Tibial artery (tissue), 4 donors: ENCODE measurements at regions not wholly inside any gene's neighbourhood (a gene's known extent, or its start where the extent isn't known, plus 50 kb on each side); places are given as distances from the start of the nearest gene placed in this dataset.

Experiments
- DNase-seq, 2 donors: peaks; one replicate each; pipeline ENCODE4 v3.0.0-alpha.2; 2019
- H3K27ac ChIP-seq, 2 donors: fragments of 200-600 bp; sonication (generic) in 1 of 2; 1 replicate in 1 of 2; 2 replicates in 1 of 2; pipeline ENCODE4 v1.5.1; 2018 to 2019; ENCODE audit warnings: mild to moderate bottlenecking in 1 of 2
- H3K27me3 ChIP-seq, 2 donors: fragments of 200-600 bp; sonication (generic) in 1 of 2; one replicate each; pipeline versions ENCODE4 v1.5.1 to v1.6.0; 2016 to 2019
- H3K36me3 ChIP-seq, 3 donors: fragments of 200-600 bp; sonication (generic) in 2 of 3; one replicate each; pipeline ENCODE4 v1.5.1; 2016 to 2019; ENCODE audit warnings: mild to moderate bottlenecking in 2 of 3
- H3K4me1 ChIP-seq, 4 donors: fragments of 200-600 bp; sonication (generic) in 2 of 4; 1 replicate in 3 of 4; 2 replicates in 1 of 4; pipeline ENCODE4 v1.5.1; 2016 to 2019
- H3K4me3 ChIP-seq, 2 donors: fragments of 200-600 bp; sonication (generic) in 1 of 2; 1 replicate in 1 of 2; 2 replicates in 1 of 2; pipeline ENCODE4 v1.5.1; 2018 to 2019; ENCODE audit warnings: mild to moderate bottlenecking in 2 of 2
- H3K9me3 ChIP-seq, 3 donors: fragments of 200-600 bp; sonication (generic) in 1 of 3; one replicate each; pipeline ENCODE4 v1.5.1; 2016 to 2019
- intact Hi-C: fragments of 100-400 bp; cut with DNase I; formaldehyde crosslinking; loops from one replicate; pipeline ENCODE4 v1.15.0; 2023; ENCODE audit warnings: low total_unique reads
- TF ChIP-seq, protein P1 (sequence below), 2 experiments: fragments of 200-600 bp in 1 of 2; fragments of 450-650 bp in 1 of 2; IDR thresholded peaks; one replicate each; pipeline ENCODE4 v1.5.1; 2017 to 2019; ENCODE audit warnings: antibody characterized with exemption in 2 of 2, mild to moderate bottlenecking in 1 of 2, moderate library complexity in 1 of 2

DNA sequence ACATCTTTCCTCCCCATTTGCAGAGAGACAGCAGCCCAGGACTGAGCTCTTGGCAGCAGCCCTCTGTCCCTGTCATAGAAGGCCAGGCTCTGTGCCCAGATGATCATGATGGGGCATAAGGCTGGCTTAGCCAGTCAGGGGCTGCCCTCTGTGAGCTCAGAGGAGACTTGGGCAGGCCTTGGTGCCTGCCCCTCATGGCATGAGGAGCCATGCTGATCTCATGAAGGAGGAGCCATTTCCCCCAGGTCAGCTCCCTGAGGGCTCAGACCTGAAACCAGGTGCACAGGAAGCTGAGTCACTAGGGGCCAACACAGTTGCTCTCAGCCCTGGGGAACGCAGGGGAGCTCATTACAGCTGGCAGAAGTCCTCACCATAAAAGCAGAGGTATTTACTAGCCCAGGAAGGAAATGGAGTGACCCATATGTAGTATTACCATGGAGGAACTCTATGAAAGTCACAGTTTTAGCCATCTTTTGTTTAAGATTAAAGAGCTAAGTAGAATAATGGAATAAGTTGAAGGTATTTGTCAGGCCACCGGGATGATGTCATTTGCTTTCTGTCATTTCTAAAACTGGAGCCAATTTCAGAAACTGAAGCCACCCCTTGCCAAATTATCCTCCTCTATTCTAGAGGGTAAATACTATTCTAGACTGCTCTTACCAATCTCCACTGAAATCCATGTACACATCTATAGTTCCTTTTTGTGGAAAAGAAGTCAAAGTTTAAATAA, 362.4 kb upstream of the ZNF32 start:
- Histone ChIP-seq H3K36me3 (no peaks in the 10 kb centered on the region), H3K27ac (peak overlapping the region; percentile 65 to 71), H3K4me3 (no peak overlapping the region), H3K9me3 (no peaks in the 10 kb centered on the region), H3K4me1 (peaks cover 0 to 57% (median 42%) of the 10 kb centered on the region in 4 donors), H3K27me3 (no peaks in the 10 kb centered on the region)
- TF ChIP-seq, protein P1, sequence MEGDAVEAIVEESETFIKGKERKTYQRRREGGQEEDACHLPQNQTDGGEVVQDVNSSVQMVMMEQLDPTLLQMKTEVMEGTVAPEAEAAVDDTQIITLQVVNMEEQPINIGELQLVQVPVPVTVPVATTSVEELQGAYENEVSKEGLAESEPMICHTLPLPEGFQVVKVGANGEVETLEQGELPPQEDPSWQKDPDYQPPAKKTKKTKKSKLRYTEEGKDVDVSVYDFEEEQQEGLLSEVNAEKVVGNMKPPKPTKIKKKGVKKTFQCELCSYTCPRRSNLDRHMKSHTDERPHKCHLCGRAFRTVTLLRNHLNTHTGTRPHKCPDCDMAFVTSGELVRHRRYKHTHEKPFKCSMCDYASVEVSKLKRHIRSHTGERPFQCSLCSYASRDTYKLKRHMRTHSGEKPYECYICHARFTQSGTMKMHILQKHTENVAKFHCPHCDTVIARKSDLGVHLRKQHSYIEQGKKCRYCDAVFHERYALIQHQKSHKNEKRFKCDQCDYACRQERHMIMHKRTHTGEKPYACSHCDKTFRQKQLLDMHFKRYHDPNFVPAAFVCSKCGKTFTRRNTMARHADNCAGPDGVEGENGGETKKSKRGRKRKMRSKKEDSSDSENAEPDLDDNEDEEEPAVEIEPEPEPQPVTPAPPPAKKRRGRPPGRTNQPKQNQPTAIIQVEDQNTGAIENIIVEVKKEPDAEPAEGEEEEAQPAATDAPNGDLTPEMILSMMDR (IDR thresholded peaks at IDR 0.05): no peak
- DNase-seq: no peak
- intact Hi-C loops: loop anchor here (10.0 kb wide), 1 partner anchor 46 kb away; no protein-coding TSS in a partner anchor

DNA sequence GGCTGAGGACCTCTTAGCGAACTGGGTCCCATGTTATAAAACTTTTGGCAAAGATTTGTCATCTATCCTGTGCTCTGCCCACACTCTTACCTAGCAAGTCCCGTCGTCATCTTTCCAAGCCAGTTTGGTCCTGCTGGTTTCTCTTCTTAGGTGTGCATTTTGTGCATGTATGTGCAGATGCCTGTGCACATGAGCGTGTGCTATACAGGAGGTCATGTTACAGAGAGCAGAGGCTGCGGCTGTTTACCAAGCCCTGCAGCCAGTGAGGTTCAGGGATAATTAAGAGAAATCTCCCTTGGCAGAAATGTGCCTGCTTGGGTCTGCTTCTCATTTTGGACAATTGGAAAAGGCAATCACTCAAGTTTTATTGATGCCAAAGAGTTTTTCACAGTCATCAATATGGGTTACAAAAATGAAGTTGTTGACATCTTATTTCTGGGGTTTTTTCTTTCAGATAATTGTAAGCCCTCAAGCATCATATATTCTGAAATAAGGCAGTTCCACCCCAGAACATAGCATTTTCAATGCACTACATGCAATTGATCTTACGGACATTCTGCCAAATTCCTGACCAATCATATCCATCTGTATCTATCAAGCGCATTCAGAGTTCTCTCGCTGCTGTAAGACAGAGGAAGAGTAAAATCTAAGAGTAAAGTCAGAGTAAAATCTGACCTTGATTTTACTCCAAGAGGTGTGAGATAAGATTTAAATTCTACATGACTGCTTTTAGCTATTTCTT, 361.4 kb upstream of the ZNF32 start:
- no peak overlapping the region for H3K4me3 ChIP-seq
- peaks cover 0 to 47% (median 34%) of the 10 kb centered on the region in 4 donors for H3K4me1 ChIP-seq
- H3K27me3 ChIP-seq: no peaks in the 10 kb centered on the region
- H3K27ac ChIP-seq: peak overlapping the region; percentile 65 to 71
- TF ChIP-seq, protein P1 (IDR thresholded peaks at IDR 0.05): no peak
- H3K9me3 ChIP-seq: no peaks in the 10 kb centered on the region
- no peak for DNase-seq
- H3K36me3 ChIP-seq: no peaks in the 10 kb centered on the region
- intact Hi-C loops: loop anchor here (10.0 kb wide), 1 partner anchor 45 kb away; no protein-coding TSS in a partner anchor

DNA sequence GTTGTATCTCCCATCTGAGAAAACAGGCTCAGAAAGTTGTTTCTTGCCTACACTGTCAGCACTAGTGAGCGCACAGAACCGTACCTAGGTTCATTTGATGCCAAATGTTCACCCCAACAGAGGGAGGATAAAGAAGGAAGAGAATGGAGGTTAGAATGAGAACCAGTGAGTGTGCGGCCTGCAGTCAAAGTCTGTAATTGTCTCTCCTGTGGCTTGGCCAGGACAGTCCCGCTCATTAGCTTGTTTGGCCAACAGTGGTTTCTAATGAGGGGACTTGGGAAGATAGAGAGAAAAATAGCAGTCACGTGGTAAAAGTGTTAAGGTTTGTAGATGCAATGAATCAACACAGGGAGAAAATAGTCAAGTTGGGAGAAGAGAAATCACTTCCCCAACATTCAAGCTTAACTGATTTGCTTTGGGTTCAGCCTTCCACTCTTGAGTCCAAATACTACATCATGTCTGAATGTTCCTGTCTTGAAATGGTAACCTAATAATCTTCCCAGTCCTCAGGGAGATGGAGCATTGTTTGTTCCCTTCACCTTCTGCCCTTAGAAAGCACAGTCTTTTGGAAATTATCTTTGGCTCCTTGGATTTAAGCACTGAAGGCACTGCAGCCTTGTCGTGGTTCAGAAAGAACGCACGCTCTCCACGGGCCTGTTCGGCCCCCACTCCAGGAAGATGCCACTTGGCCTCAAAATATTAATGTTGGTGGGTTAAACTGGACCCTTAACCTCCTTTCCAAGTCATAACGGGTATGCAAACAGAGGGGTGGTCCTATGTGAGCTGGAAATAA, 360.4 kb upstream of the ZNF32 start:
- Histone ChIP-seq H3K4me3 (no peak overlapping the region), H3K36me3 (no peaks in the 10 kb centered on the region), H3K4me1 (peaks cover 0 to 44% (median 32%) of the 10 kb centered on the region in 4 donors), H3K9me3 (no peaks in the 10 kb centered on the region), H3K27ac (peak overlapping the region; percentile 65 to 71), H3K27me3 (no peaks in the 10 kb centered on the region)
- TF ChIP-seq, protein P1 (IDR thresholded peaks at IDR 0.05): no peak
- no peak for DNase-seq
- intact Hi-C loops: no loop called here

DNA sequence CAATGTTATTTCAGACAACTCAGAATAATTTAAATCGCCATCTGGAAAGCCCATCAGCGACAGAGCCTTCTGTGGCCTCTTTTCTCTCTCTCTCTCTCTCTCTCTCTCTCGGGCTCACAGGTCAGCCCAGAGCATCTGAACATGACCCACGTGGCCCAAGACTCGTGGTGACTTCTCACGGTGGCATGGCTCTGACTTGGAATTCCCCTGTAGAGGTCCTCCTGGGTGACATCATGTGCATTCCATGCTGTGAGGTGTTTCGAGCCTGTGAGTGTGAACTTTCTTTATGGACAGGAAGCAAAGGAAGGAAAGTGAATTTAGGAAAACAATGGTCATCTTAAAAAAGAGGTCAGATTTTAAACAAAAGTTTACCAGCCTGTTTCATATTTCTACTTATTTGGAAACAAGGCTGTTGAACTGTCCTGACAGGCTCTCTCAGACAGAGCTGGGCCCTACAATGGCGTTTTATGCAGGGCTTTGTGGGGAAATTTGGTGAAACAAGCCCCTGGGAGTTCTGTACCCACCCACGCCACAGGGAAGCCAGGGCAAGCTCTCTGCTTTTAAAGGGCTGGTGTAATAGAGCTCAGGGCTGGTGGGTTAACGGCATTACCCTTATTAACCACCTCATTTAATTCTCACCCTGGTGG, 359.7 kb upstream of the ZNF32 start:
- TF ChIP-seq, protein P1 (IDR thresholded peaks at IDR 0.05): no peak
- peaks cover 0 to 44% (median 32%) of the 10 kb centered on the region in 4 donors for H3K4me1 ChIP-seq
- H3K27me3 ChIP-seq: no peaks in the 10 kb centered on the region
- intact Hi-C loops: no loop called here
- H3K27ac ChIP-seq: peak overlapping the region; percentile 65 to 71
- H3K36me3 ChIP-seq: no peaks in the 10 kb centered on the region
- no peak overlapping the region for H3K4me3 ChIP-seq
- no peak for DNase-seq
- H3K9me3 ChIP-seq: no peaks in the 10 kb centered on the region

DNA sequence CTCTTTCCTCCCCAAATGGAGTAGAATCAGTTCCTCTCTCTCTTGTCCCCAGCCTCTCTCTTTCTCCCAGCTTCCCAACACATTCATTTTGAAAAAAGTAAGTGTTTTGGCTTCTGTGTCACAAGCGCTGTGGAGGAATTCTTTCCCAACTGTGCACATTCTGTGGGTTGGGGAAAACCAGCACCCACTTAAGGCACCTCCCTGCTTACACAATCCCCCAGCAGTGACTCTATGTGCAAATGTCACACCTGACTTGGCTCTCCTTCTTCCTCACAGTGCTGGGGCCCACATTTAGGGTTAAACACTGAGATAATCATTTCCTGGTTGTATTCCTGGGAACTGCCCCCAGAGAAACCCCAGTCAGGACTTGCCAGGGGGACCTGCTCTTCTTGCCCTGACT, 358.1 kb upstream of the ZNF32 start:
- H3K4me1 ChIP-seq: peaks cover 0 to 40% (median 28%) of the 10 kb centered on the region in 4 donors
- no peak for DNase-seq
- intact Hi-C loops: no loop called here
- TF ChIP-seq, protein P1 (IDR thresholded peaks at IDR 0.05): no peak
- H3K4me3 ChIP-seq: no peak overlapping the region
- H3K27me3 ChIP-seq: no peaks in the 10 kb centered on the region
- no peaks in the 10 kb centered on the region for H3K9me3 ChIP-seq
- H3K36me3 ChIP-seq: no peaks in the 10 kb centered on the region
- H3K27ac ChIP-seq: peak overlapping the region in 1 of 2 donors; percentile 65
